K562 (cell line): ENCODE measurements at regions not wholly inside any gene's neighbourhood (a gene's known extent, or its start where the extent isn't known, plus 50 kb on each side); places are given as distances from the start of the nearest gene placed in this dataset.

Source experiments
- ATAC-seq: fragments of 200-7000 bp; cut with Tn5 transposase; 3 replicates; pipeline ENCODE4 v1.9.1; 2020; ENCODE audit warnings: moderate library complexity
- BruUV-seq: library from RNA; stranded (reverse); fragments of 400-500 nt; replicated peaks from 2 replicates; lab custom pipeline; 2021; lab: Mats Ljungman, UMichigan
- CTCF ChIA-PET: fragments of 300-600 bp; formaldehyde crosslinking; extraction: SDS; loops from one replicate; lab custom pipeline; 2021; ENCODE audit warnings: low intra/inter-chr PET ratio; lab: Yijun Ruan, JAX
- POLR2A ChIA-PET: fragments of 300-600, 350-650 bp; sonication (Branson Sonifier 250); formaldehyde crosslinking; extraction: SDS; loops from one replicate; lab custom pipeline; 2021; ENCODE audit warnings: antibody characterized with exemption, inconsistent platforms; lab: Yijun Ruan, JAX
- DNase-seq, 4 experiments: peaks; one replicate each; pipeline versions ENCODE4 v3.0.0 to v3.0.0-alpha.2; 2011 to 2018; ENCODE audit warnings: low spot score in 3 of 4, mixed read lengths in 3 of 4; ENCODE audit errors: extremely low read depth in 1 of 4
- FAIRE-seq: peaks from 2 replicates; lab custom pipeline; 2011; peaks lifted over from hg19 to GRCh38; lab: Jason Lieb, UNC
- H2AFZ ChIP-seq: 2 replicates; pipeline ENCODE4 v1.6.0; 2011; ENCODE audit warnings: low read depth, low read length, control low read depth, inconsistent platforms
- H3K27ac ChIP-seq: fragments of 200-600 bp; 3 replicates; pipeline ENCODE4 v1.8.0; 2011; ENCODE audit warnings: low read depth, mild to moderate bottlenecking, control low read depth, inconsistent platforms, low read length, moderate library complexity, mixed read lengths; ENCODE audit errors: extremely low read depth
- H3K27me3 ChIP-seq, 2 experiments: fragments of 300-600 bp in 1 of 2; 2 replicates in 1 of 2; 3 replicates in 1 of 2; pipeline versions ENCODE4 v1.6.0 to v1.8.0; 2011; ENCODE audit warnings: inconsistent platforms in 2 of 2, low read length in 2 of 2, mild to moderate bottlenecking in 1 of 2, mixed read lengths in 1 of 2, moderate library complexity in 1 of 2; ENCODE audit not compliant: control insufficient read depth in 2 of 2, insufficient read depth in 2 of 2
- H3K36me3 ChIP-seq: fragments of 300-600 bp; 3 replicates; pipeline ENCODE4 v1.8.0; 2011; ENCODE audit warnings: mild to moderate bottlenecking, low read length, inconsistent platforms; ENCODE audit not compliant: control insufficient read depth, insufficient read depth
- H3K4me1 ChIP-seq, 2 experiments: fragments of 200-600 bp in 1 of 2; replicated peaks in 1 of 2; 2 replicates in 1 of 2; 3 replicates in 1 of 2; pipeline versions ENCODE4 v1.5.1 to v1.8.0; 2011; ENCODE audit warnings: inconsistent platforms in 2 of 2, low read length in 2 of 2, mild to moderate bottlenecking in 1 of 2, mixed read lengths in 1 of 2, moderate library complexity in 1 of 2; ENCODE audit not compliant: control insufficient read depth in 2 of 2, insufficient read depth in 2 of 2
- H3K4me2 ChIP-seq: 2 replicates; pipeline ENCODE4 v1.6.1; 2011; ENCODE audit warnings: low read length, control low read depth, inconsistent platforms, mixed read lengths; ENCODE audit not compliant: insufficient read depth
- H3K4me3 ChIP-seq: fragments of 200-600 bp; sonication (generic), shearing (Covaris generic); 2 replicates; pipeline ENCODE4 v1.5.1; 2016; ENCODE audit warnings: control low read depth, inconsistent platforms
- H3K79me2 ChIP-seq: fragments of 200-600 bp; 3 replicates; pipeline ENCODE4 v1.8.0; 2011; ENCODE audit warnings: low read length, inconsistent platforms; ENCODE audit not compliant: control insufficient read depth, insufficient read depth
- H3K9ac ChIP-seq, 2 experiments: 2 replicates each; pipeline versions ENCODE4 v1.6.0 to v1.6.1; 2011; ENCODE audit warnings: low read depth in 2 of 2, low read length in 2 of 2, control low read depth in 1 of 2, inconsistent platforms in 1 of 2, mild to moderate bottlenecking in 1 of 2, mixed read lengths in 1 of 2; ENCODE audit not compliant: insufficient read depth in 1 of 2
- H3K9me1 ChIP-seq: one replicate; pipeline ENCODE4 v1.6.0; 2011; ENCODE audit warnings: inconsistent platforms, mild to moderate bottlenecking, low read length, moderate library complexity; ENCODE audit not compliant: control insufficient read depth, insufficient read depth
- H3K9me3 ChIP-seq: replicated peaks from 2 replicates; pipeline ENCODE4 v1.5.1; 2011; ENCODE audit warnings: low read depth, low read length, inconsistent platforms; ENCODE audit not compliant: control insufficient read depth, insufficient read depth
- H4K20me1 ChIP-seq: replicated peaks from 2 replicates; pipeline ENCODE4 v1.6.1; 2011; ENCODE audit warnings: low read length, inconsistent platforms, mixed read lengths; ENCODE audit not compliant: control insufficient read depth, insufficient read depth
- ARID1B ChIP-seq: fragments of 450-650 bp; IDR thresholded peaks from 2 replicates; pipeline ENCODE4 v1.6.1; 2016; ENCODE audit warnings: antibody characterized with exemption, mild to moderate bottlenecking, inconsistent platforms
- C11orf30 ChIP-seq: fragments of 450-650 bp; IDR thresholded peaks from 2 replicates; pipeline ENCODE4 v1.6.1; 2016; ENCODE audit warnings: low read depth, mild to moderate bottlenecking
- CREB1 ChIP-seq, 2 experiments: sonication (generic) in 1 of 2; formaldehyde crosslinking in 1 of 2; IDR thresholded peaks; 2 replicates each; pipeline versions ENCODE4 v1.6.1 to v1.8.0; 2012 to 2022; ENCODE audit warnings: inconsistent platforms in 1 of 2, mild to moderate bottlenecking in 1 of 2, missing genetic modification reagents in 1 of 2, moderate library complexity in 1 of 2
- DDX20 ChIP-seq: fragments of 450-650 bp; IDR thresholded peaks from 2 replicates; pipeline ENCODE4 v1.6.1; 2016; ENCODE audit warnings: missing genetic modification characterization, low read depth, mild to moderate bottlenecking, missing compliant biosample characterization, moderate library complexity
- FOXA3 ChIP-seq, 2 experiments: fragments of 450-650 bp in 1 of 2; sonication (generic) in 1 of 2; formaldehyde crosslinking; IDR thresholded peaks in 1 of 2; conservative IDR thresholded peaks in 1 of 2; 2 replicates each; pipeline versions ENCODE4 v1.4.0 to v1.8.0; 2020 to 2022; ENCODE audit warnings: mild to moderate bottlenecking in 2 of 2, missing genetic modification reagents in 1 of 2
- FOXJ2 ChIP-seq: fragments of 200-800 bp; sonication (Bioruptor generic); IDR thresholded peaks from 2 replicates; pipeline ENCODE4 v1.6.1; 2016; ENCODE audit warnings: missing genetic modification characterization, missing compliant biosample characterization
- HDAC8 ChIP-seq: fragments of 450-650 bp; IDR thresholded peaks from 2 replicates; pipeline ENCODE4 v1.6.1; 2016; ENCODE audit warnings: mild to moderate bottlenecking, missing genetic modification characterization, moderate library complexity, missing compliant biosample characterization
- HNRNPH1 ChIP-seq: fragments of 200-400 bp; formaldehyde crosslinking; optimal IDR thresholded peaks from 2 replicates; pipeline ENCODE3; 2017; ENCODE audit warnings: low read depth, mild to moderate bottlenecking, low read length, moderate library complexity
- MYC ChIP-seq, 2 experiments: fragments of 250-450 bp in 1 of 2; sonication (Bioruptor Pico) in 1 of 2; IDR thresholded peaks; 2 replicates each; pipeline versions ENCODE4 v1.5.1 to v1.6.1; 2012 to 2021; ENCODE audit warnings: low read depth in 2 of 2, borderline replicate concordance in 1 of 2, improper control_type of control experiment in 1 of 2, low read length in 1 of 2, mild to moderate bottlenecking in 1 of 2, moderate library complexity in 1 of 2
- SMC3 ChIP-seq: conservative IDR thresholded peaks from 2 replicates; pipeline ENCODE4 v1.6.1; 2011; ENCODE audit warnings: low read depth, low read length, improper control_type of control experiment; ENCODE audit not compliant: insufficient read depth
- UBTF ChIP-seq, 2 experiments: IDR thresholded peaks; 2 replicates each; pipeline ENCODE4 v1.6.1; 2012; ENCODE audit warnings: improper control_type of control experiment in 2 of 2, low read depth in 2 of 2, low read length in 2 of 2, borderline replicate concordance in 1 of 2
- ZBTB34 ChIP-seq: fragments of 250-450 bp; sonication (Bioruptor Pico); IDR thresholded peaks from 2 replicates; pipeline ENCODE4 v1.8.0; 2021; ENCODE audit warnings: mild to moderate bottlenecking, moderate library complexity
- ZNF316 ChIP-seq: fragments of 450-650 bp; IDR thresholded peaks from 2 replicates; pipeline ENCODE4 v1.6.1; 2016
- in situ Hi-C: fragments of 300-500 bp; cut with MboI; formaldehyde crosslinking; loops from 4 replicates; pipeline ENCODE4 v1.15.0; 2018; ENCODE audit warnings: inconsistent platforms, mixed read lengths
- intact Hi-C: fragments of 100-400 bp; cut with micrococcal nuclease; formaldehyde crosslinking; loops from 2 replicates; pipeline ENCODE4 v1.14.2; 2022

DNA sequence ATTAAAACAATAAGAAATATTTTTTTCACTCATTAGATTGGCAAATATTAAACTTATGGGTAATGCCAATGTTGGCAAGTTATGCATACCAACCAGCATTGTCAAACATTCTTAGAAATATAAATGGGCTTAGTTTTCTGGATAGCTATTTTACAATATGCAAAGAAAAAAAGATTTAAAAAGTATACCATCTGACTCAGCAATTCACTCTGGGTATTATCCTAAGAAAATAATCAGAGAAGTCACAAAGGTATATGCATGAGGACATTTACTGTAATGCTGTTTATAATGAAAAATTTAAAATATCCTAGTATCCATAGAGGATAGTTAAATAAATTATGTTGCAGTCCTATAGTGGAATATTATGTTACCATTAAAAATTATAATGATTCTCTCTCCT, 57.4 kb upstream of the PTPDC1 start:
- H4K20me1 ChIP-seq: no peaks in the 10 kb centered on the region
- in situ Hi-C loops: no loop called here
- no peak overlapping the region for H3K9ac ChIP-seq
- H3K36me3 ChIP-seq: no peaks in the 10 kb centered on the region
- no peaks in the 10 kb centered on the region for H3K9me3 ChIP-seq
- ChIA-PET POLR2A (no interaction called here), CTCF (no interaction called here)
- FAIRE-seq (no peak), DNase-seq (no peak), ATAC-seq (no peak)
- no peak for TF ChIP-seq FOXJ2 (tag)
- no peak for TF ChIP-seq UBTF (IDR thresholded peaks at IDR 0.05; ENCODE audit: borderline replicate concordance in 1 of 2, low read depth in 2 of 2, low read length in 2 of 2)
- no peak for TF ChIP-seq MYC (IDR thresholded peaks at IDR 0.05; ENCODE audit: low read depth, low read length)
- TF ChIP-seq MYC (CRISPR knock-in tag; IDR thresholded peaks at IDR 0.05; ENCODE audit: borderline replicate concordance, low read depth): no peak
- no peak for TF ChIP-seq CREB1 (IDR thresholded peaks at IDR 0.05)
- TF ChIP-seq CREB1 (CRISPR knock-in tag; IDR thresholded peaks at IDR 0.05): no peak
- TF ChIP-seq DDX20 (tag): no peak
- TF ChIP-seq ARID1B: no peak
- TF ChIP-seq ZNF316: peak; percentile 68
- TF ChIP-seq FOXA3 (CRISPR knock-in tag; conservative IDR thresholded peaks at IDR 0.05 in 1 of 2, IDR thresholded peaks at IDR 0.05 in 1 of 2): no peak
- no peak for TF ChIP-seq SMC3
- no peak for TF ChIP-seq HDAC8 (tag)
- no peak for TF ChIP-seq HNRNPH1
- TF ChIP-seq ZBTB34 (CRISPR knock-in tag): no peak
- TF ChIP-seq C11orf30: 0 out of 2 replicates have a peak, but pooled peaks have one; percentile 11
- H3K4me2 ChIP-seq: no peak overlapping the region
- intact Hi-C loops: no loop called here
- peaks cover 16% of the 10 kb centered on the region; the same call in 2 of the 3 replicates for H3K79me2 ChIP-seq
- H3K9me1 ChIP-seq: no peaks in the 10 kb centered on the region
- BruUV-seq: no TSS peak
- H3K4me1 ChIP-seq: peaks cover 7 to 12% of the 10 kb centered on the region in 2 experiments; a peak in 4 of 5 replicates
- no peak overlapping the region for H3K27ac ChIP-seq
- no peak overlapping the region for H2AFZ ChIP-seq
- H3K27me3 ChIP-seq: no peaks in the 10 kb centered on the region
- no peak overlapping the region for H3K4me3 ChIP-seq
